HCT116 (cell line): ENCODE measurements at regions not wholly inside any gene's neighbourhood (a gene's known extent, or its start where the extent isn't known, plus 50 kb on each side); places are given as distances from the start of the nearest gene placed in this dataset.

Experiments
- ATF3 ChIP-seq: IDR thresholded peaks from 2 replicates; pipeline ENCODE4 v1.6.1; 2012
- CEBPB ChIP-seq: IDR thresholded peaks from 2 replicates; pipeline ENCODE4 v1.6.1; 2012; ENCODE audit warnings: low read depth
- CTCF ChIP-seq, 3 experiments: fragments of 200-600 bp in 1 of 3; sonication (generic) in 1 of 3; IDR thresholded peaks in 2 of 3; conservative IDR thresholded peaks in 1 of 3; 2 replicates each; pipeline ENCODE4 v1.5.1; 2012 to 2017; ENCODE audit warnings: low read depth in 2 of 3, low read length in 2 of 3, antibody characterized with exemption in 1 of 3, borderline replicate concordance in 1 of 3, control low read depth in 1 of 3, mild to moderate bottlenecking in 1 of 3, mixed read lengths in 1 of 3, mixed run types in 1 of 3, moderate library complexity in 1 of 3; ENCODE audit not compliant: insufficient read depth in 1 of 3
- EZH2 ChIP-seq: fragments of 200-600 bp; sonication (generic); IDR thresholded peaks from 2 replicates; pipeline ENCODE4 v1.6.1; 2017; ENCODE audit warnings: antibody characterized with exemption, mixed run types
- POLR2A ChIP-seq: IDR thresholded peaks from 2 replicates; pipeline ENCODE4 v1.7.0; 2011; ENCODE audit warnings: borderline replicate concordance; ENCODE audit not compliant: insufficient read depth, insufficient read length; ENCODE audit errors: extremely low read depth
- POLR2AphosphoS5 ChIP-seq: IDR thresholded peaks from 2 replicates; pipeline ENCODE4 v1.6.1; 2011; ENCODE audit warnings: mild to moderate bottlenecking, low read depth, low read length, moderate library complexity
- REST ChIP-seq: IDR thresholded peaks from 2 replicates; pipeline ENCODE4 v1.6.1; 2012; ENCODE audit warnings: low read depth
- SIN3A ChIP-seq: IDR thresholded peaks from 2 replicates; pipeline ENCODE4 v1.6.1; 2012; ENCODE audit warnings: low read depth
- SRF ChIP-seq: IDR thresholded peaks from 2 replicates; pipeline ENCODE4 v1.6.1; 2012; ENCODE audit warnings: low read depth
- ZBTB33 ChIP-seq: IDR thresholded peaks from 2 replicates; pipeline ENCODE4 v1.6.1; 2011; ENCODE audit warnings: mild to moderate bottlenecking, low read length, moderate library complexity; ENCODE audit not compliant: insufficient replicate concordance; ENCODE audit errors: extremely low read depth

- no peak for TF ChIP-seq ATF3
- no peak for TF ChIP-seq POLR2A
- TF ChIP-seq EZH2, result no peak
- TF ChIP-seq CTCF (IDR thresholded peaks at IDR 0.05 in 2 of 3, conservative IDR thresholded peaks at IDR 0.05 in 1 of 3; ENCODE audit: borderline replicate concordance in 1 of 3, insufficient read depth in 1 of 3, low read depth in 2 of 3, low read length in 2 of 3), result no peak
- no peak for TF ChIP-seq ZBTB33
- TF ChIP-seq SIN3A, result no peak
- TF ChIP-seq REST, result no peak
- no peak for TF ChIP-seq CEBPB
- TF ChIP-seq POLR2AphosphoS5, result no peak
- no peak for TF ChIP-seq SRF
Observed at GRCh38 chr9:12973710-12974109, 198.9 kb downstream of the LURAP1L start.
